ENCODE measurements at regions not wholly inside any gene's neighbourhood (a gene's known extent, or its start where the extent isn't known, plus 50 kb on each side); places are given as distances from the start of the nearest gene placed in this dataset.

DNA sequence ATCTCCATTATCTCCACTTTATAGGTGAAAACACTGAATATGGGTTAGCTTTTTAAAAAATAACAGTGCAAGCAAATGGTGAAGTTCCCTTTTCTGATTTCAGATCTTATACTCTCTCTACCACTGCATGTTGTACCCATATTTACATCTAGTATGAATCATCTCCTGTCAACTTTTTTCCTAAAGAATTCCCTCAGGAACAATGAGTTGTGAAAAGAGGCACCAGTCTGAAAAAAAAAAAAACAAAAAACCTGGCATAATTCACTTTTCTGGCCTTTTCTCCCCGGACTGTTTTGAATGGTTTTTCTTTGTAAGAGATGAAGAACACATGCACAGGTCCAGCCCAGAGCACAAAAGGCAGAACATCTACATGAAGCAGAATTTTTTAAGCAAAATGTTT lies 596.0 kb downstream of the COL12A1 start:
- TF ChIP-seq CTCF (IDR thresholded peaks at IDR 0.05) (no peak), POLR2A (IDR thresholded peaks at IDR 0.05) (no peak), POLR2AphosphoS5 (IDR thresholded peaks at IDR 0.05; ENCODE audit: insufficient read depth in 1 of 2, low read depth in 1 of 2) (no peak)
- no peak overlapping the region for H3K27ac ChIP-seq
- H3K36me3 ChIP-seq: no peaks in the 10 kb centered on the region
- no peak overlapping the region for H3K4me3 ChIP-seq
- H3K4me1 ChIP-seq: no peaks in the 10 kb centered on the region
- no peak for DNase-seq (ENCODE audit: extremely low spot score in 2 of 2)
- intact Hi-C loops (cut with DNase I): loop anchor here (10.0 kb wide), 1 partner anchor 595 kb away; the partner anchor contains the start of gene COL12A1
- H3K27me3 ChIP-seq: no peaks in the 10 kb centered on the region
- no peaks in the 10 kb centered on the region for H3K9me3 ChIP-seq

DNA sequence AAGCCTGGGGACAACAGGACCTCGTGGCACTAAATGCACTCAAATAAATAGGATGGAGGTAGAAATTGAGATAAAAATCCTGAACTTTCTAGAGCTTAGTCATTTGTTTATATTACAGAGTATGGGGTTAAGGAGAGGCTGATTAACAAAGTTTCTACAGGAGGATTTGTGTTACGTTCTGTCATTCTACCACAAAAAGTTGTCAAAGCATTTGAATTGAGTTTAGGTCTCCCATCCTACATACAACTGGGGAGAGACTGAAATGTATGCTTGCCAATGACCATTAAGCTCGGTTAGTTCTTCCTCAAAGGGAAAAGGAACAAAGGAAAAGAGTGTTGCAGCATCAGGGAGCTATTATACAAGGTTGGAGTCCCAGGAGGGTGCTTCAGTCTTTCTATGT lies 597.9 kb downstream of the COL12A1 start:
- no peak for TF ChIP-seq POLR2AphosphoS5 (IDR thresholded peaks at IDR 0.05; ENCODE audit: insufficient read depth in 1 of 2, low read depth in 1 of 2)
- no peak for TF ChIP-seq CTCF (IDR thresholded peaks at IDR 0.05)
- TF ChIP-seq POLR2A (IDR thresholded peaks at IDR 0.05): no peak
- Histone ChIP-seq H3K27me3 (no peaks in the 10 kb centered on the region), H3K27ac (no peak overlapping the region), H3K9me3 (no peaks in the 10 kb centered on the region), H3K36me3 (no peaks in the 10 kb centered on the region), H3K4me3 (no peak overlapping the region), H3K4me1 (no peaks in the 10 kb centered on the region)
- no peak for DNase-seq (ENCODE audit: extremely low spot score in 2 of 2)
- intact Hi-C loops (cut with DNase I): loop anchor here (10.0 kb wide), 1 partner anchor 597 kb away; the partner anchor contains the start of gene COL12A1

- H3K9me3 ChIP-seq: no peaks in the 10 kb centered on the region
- H3K27me3 ChIP-seq: no peaks in the 10 kb centered on the region
- intact Hi-C loops (cut with DNase I): loop anchor here (10.0 kb wide), 1 partner anchor 597 kb away; the partner anchor contains the start of gene COL12A1
- H3K4me1 ChIP-seq: no peaks in the 10 kb centered on the region
- DNase-seq (ENCODE audit: extremely low spot score in 2 of 2): no peak
- TF ChIP-seq POLR2AphosphoS5 (IDR thresholded peaks at IDR 0.05; ENCODE audit: insufficient read depth in 1 of 2, low read depth in 1 of 2): no peak
- no peak for TF ChIP-seq POLR2A (IDR thresholded peaks at IDR 0.05)
- TF ChIP-seq CTCF (IDR thresholded peaks at IDR 0.05): no peak
- no peak overlapping the region for H3K4me3 ChIP-seq
- H3K27ac ChIP-seq: no peak overlapping the region
- no peaks in the 10 kb centered on the region for H3K36me3 ChIP-seq
Measured at GRCh38 chr6:74607468-74607867, 598.4 kb downstream of the COL12A1 start.

DNA sequence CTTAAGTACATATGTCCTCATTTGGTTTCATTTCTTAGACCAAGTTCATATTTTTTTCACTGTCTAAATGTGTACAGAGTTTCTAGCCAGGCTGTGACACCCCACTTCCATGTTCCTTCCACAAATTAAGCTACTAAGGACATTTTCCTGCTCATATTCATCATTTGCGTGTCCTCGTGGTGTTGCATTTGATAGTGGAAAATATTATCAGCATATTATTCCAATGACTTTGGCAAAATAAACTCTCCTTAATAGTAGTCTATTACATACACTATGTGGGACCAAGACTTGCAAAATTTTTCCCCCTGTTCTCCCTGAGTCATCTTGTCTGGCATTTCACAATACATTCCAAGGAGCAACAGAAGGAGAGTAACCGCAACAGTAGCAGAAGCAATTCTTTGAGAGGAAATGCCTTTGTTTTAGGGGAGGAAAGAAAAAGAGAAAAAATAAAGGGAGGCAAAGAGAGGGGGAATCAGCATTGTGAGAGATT lies 599.2 kb downstream of the COL12A1 start:
- H3K27ac ChIP-seq: no peak overlapping the region
- no peaks in the 10 kb centered on the region for H3K4me1 ChIP-seq
- intact Hi-C loops (cut with DNase I): loop anchor here (10.0 kb wide), 1 partner anchor 598 kb away; the partner anchor contains the start of gene COL12A1
- no peak for DNase-seq (ENCODE audit: extremely low spot score in 2 of 2)
- H3K27me3 ChIP-seq: no peaks in the 10 kb centered on the region
- TF ChIP-seq POLR2A (IDR thresholded peaks at IDR 0.05) (no peak), POLR2AphosphoS5 (IDR thresholded peaks at IDR 0.05; ENCODE audit: insufficient read depth in 1 of 2, low read depth in 1 of 2) (no peak), CTCF (IDR thresholded peaks at IDR 0.05) (no peak)
- H3K4me3 ChIP-seq: no peak overlapping the region
- H3K9me3 ChIP-seq: no peaks in the 10 kb centered on the region
- no peaks in the 10 kb centered on the region for H3K36me3 ChIP-seq

GRCh38 chr6:74605922-74606581 lies 599.8 kb downstream of the COL12A1 start:
- TF ChIP-seq CTCF (IDR thresholded peaks at IDR 0.05) (no peak), POLR2AphosphoS5 (IDR thresholded peaks at IDR 0.05; ENCODE audit: insufficient read depth in 1 of 2, low read depth in 1 of 2) (no peak), POLR2A (IDR thresholded peaks at IDR 0.05) (no peak)
- H3K9me3 ChIP-seq: no peaks in the 10 kb centered on the region
- H3K27me3 ChIP-seq: no peaks in the 10 kb centered on the region
- no peaks in the 10 kb centered on the region for H3K4me1 ChIP-seq
- no peak overlapping the region for H3K27ac ChIP-seq
- DNase-seq (ENCODE audit: extremely low spot score in 2 of 2): no peak
- intact Hi-C loops (cut with DNase I): loop anchor here (10.0 kb wide), 1 partner anchor 599 kb away; the partner anchor contains the start of gene COL12A1
- H3K4me3 ChIP-seq: no peak overlapping the region
- H3K36me3 ChIP-seq: no peaks in the 10 kb centered on the region

Data from vagina (tissue), 2 donors.